GM04504 (cell line): ENCODE measurements at regions not wholly inside any gene's neighbourhood (a gene's known extent, or its start where the extent isn't known, plus 50 kb on each side); places are given as distances from the start of the nearest gene placed in this dataset.

Source experiments
- DNase-seq: peaks from one replicate; pipeline ENCODE4 v3.0.0-alpha.2; 2012; ENCODE audit warnings: low read depth

DNA sequence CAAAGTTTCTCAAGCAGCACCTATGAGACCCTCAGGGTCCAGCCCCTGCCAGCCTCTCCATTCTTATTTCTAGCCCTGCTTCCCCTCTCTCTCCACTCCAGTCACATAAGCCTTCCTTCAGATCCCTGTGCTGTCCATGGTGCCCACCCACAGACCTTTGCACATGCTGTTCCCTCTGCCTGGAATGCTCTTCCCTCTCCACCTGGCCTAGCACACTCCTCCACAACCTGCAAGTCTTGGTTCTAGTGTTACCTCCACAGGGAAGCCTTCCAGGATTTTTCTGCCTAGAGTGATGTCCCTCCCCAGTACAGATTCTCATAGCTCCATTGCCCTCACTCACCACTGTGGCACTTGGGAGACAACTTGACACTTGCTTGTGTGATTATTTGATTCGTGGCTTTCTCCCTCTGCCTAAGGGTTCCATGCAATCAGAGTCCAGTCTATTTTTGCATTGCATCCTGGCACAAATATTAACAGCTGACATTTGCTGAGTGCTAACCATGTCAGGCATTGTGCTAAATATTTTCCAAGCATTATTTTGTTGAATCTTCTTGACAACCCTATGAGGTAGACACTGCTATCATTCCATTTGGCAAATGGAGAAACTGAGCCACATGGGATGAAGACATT lies 127.3 kb downstream of the SYF2 start:
- no peak for DNase-seq

DNA sequence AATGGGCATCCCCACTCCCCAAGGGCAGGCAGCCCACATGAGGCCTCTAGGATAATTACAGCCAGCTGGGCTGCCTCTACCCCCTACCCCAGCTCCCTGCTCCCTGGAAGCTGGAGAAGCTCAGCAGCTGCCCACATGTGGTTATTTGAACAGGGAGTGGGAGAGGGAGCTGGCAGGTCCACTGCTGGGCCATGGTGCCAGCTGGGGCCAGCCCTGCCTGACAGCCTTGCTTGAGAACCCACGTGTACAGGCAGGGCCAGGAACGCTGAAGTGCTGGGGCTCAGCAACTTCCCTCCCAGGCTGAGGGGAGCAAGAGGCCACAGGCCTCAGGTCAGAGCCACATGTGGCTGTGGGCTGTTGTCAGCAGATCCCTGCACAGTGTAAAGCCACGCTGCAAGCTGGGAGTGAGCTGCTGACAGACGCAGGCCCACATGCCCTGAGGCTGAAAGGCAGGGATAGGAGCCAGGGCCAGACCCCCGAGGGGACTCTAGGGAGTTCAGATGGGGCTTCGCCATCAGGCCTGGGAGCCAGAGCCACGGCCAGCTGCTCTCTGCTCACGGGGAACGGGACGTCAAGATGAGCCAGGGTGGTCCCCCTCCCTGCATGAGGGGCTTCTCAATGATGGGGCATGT lies 129.0 kb downstream of the SYF2 start:
- no peak for DNase-seq

GRCh38 chr1:25100151-25100833 lies 132.0 kb downstream of the SYF2 start:
- no peak for DNase-seq

- no peak for DNase-seq
Observed at GRCh38 chr1:25099343-25099951, 132.9 kb downstream of the SYF2 start.

DNA sequence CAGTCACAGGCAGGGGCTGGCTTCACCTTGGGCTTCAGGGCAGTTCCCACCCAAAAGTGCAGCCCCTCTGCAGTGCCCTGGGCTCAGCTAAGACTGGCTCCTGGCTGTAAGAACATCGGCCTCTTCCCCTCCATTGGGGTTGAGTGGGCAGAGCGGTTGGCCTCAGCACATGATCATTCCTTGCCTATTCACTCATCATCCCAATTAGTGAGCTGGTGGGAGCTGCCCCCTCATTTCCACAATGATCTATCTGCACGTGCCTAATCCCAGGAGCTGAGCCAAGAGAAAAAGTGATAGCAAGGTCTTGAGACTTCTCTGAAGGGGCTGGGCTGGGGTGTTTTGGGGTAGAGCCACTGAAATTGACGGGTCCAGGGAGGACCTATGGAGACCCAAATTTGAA lies 133.6 kb downstream of the SYF2 start:
- DNase-seq = no peak

DNA sequence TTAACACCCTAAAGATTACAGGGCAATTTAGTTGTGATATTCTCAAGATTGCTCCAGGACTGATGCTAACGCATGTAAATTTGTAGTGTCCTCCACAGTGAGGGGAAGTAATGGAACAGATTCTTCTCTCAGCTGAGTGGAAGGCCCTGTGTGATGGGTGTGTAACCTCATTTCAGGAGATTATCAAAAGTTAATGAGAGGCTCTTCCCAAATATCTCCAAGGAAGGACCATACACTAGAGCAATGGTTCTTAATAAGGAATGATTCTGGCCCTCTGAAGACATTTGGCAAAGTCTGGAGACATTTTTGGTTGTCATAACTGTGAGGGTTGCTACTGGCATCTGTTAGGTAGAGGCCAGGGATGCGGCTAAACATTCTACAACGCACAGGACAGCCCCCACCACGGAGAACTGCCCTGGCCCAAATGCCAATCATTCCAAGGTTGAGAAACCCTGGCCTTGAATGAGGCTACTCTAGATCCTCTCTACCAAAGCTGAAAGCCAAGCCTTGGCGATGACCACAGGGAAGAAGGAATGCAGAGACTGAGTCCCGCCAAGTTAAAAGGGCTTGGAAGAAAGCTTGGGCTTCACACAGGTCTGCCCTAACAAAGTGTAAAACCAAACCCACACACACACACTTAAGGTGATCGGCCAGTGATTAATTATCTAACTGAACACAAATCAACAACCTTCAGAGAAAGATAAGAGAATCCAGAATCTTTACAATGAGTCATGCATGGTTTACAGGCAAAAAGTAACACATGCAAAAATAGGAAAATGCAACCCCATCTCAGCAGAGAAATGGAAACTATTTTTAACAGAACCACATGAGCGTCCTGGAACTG lies 135.8 kb downstream of the SYF2 start:
- DNase-seq = no peak

DNA sequence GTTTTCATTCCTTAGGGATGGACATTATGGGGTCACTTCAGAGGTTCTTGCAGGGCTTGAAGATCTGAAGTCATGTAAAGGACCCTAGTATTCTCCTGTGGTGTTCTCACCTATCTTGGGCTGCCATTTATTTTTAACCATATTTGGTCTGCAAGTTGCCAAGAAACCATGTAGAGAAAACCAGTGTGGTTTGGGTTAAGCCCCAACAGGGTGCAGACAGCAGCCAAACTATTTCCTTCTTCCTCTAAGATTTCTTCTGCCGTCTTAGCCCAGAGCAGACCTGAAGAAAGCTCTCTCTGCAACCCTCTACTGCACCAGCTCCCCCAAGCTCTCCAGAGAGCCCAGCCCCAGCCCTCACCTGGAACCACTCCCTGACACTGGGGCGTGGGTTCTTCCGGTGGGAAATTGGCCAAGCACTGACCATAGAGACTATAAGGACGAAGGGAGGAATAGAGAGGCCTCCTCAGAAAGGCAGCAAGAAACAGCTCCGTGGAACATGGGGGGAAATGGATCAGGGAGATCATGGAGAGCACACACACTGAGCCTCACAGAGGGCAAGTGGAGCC lies 136.6 kb downstream of the SYF2 start:
- DNase-seq = no peak

GRCh38 chr1:25094995-25095394 lies 137.3 kb downstream of the SYF2 start:
- DNase-seq = no peak

DNA sequence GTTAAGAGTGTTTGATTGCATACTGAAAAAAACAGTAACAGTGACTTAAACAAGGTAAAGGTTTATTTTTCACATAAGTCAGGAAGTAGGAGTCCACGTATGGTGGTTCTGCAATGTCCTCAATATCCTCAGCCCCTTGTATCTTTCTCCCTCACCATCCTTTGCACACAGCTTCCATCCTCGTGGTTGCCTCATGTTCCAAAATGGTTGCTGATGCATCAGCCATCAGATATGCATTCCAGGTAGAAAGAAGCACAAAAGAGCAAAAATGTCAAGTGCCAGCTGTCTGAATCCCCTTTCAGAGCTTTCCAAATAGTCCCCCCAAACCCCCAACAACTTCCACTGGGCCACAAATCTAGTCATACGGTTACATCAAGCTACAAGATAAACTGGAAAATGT lies 138.1 kb downstream of the SYF2 start:
- no peak for DNase-seq

DNA sequence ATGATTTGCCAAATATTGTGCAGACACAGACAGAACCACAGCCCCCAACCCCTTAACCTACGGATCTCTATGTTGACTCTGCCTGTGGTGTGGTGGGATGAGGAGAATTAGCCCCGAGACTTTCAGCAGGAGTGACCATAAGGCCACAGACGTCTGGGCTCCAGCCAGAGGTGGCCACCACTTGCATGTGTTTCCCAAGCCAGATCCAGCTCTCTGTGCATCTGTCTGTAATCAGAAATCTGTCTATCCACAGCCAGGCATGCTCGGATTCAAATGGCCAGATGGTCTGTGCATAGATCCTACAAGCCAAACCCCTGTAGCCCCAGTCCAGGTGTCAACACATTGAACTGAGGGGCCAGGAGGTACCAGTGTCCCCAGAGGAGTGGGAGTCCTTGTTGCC lies 140.6 kb downstream of the SYF2 start:
- DNase-seq = no peak

- no peak for DNase-seq
Observed at GRCh38 chr1:25090707-25091422, 141.4 kb downstream of the SYF2 start.

DNA sequence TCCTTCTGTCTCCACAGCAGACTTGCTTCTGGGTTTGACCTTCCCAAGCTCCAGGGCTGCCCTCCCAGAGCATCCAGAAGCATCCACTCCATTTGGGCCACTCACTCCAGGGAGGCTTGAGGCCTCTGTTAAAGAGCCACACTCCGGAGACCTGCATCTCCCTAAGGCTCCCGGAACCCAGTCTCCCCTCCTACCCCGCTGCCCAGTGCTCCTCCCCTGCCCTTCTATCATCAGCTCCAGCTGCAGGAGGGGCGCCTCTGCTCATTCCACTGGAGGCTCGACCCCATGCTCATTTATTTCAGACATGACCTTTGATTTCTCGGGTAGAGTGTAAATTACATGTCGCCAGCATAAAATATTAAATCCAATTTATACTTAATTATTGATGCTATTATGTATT lies 142.5 kb downstream of the SYF2 start:
- DNase-seq = no peak

GRCh38 chr1:25088946-25089345 lies 143.4 kb downstream of the SYF2 start:
- DNase-seq = no peak

GRCh38 chr1:25088180-25088701 lies 144.1 kb downstream of the SYF2 start:
- DNase-seq = no peak

GRCh38 chr1:25086518-25087079 lies 145.7 kb downstream of the SYF2 start:
- no peak for DNase-seq

DNA sequence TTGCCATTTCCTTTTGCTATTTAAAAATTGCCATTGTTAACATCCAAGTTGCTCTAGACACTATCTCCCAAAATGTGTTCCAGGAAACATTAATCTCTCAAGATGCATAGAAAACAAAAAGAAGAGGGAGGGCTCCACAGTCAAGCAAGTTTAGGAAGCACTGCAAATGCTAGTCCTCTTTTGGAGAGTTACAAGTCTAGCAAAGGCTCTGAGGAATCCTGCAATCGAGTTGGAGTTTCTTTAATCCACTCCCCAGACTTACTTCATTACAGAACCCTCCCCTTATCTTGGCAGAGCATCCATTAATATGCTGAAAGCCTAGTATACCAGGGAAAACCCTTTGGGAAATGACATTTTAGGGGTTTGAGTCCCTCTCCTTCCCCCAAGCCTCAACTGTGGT lies 147.9 kb downstream of the SYF2 start:
- no peak for DNase-seq

GRCh38 chr1:25083481-25084345 lies 148.6 kb downstream of the SYF2 start:
- DNase-seq = no peak

GRCh38 chr1:25082995-25083394 lies 149.3 kb downstream of the SYF2 start:
- DNase-seq = no peak

DNA sequence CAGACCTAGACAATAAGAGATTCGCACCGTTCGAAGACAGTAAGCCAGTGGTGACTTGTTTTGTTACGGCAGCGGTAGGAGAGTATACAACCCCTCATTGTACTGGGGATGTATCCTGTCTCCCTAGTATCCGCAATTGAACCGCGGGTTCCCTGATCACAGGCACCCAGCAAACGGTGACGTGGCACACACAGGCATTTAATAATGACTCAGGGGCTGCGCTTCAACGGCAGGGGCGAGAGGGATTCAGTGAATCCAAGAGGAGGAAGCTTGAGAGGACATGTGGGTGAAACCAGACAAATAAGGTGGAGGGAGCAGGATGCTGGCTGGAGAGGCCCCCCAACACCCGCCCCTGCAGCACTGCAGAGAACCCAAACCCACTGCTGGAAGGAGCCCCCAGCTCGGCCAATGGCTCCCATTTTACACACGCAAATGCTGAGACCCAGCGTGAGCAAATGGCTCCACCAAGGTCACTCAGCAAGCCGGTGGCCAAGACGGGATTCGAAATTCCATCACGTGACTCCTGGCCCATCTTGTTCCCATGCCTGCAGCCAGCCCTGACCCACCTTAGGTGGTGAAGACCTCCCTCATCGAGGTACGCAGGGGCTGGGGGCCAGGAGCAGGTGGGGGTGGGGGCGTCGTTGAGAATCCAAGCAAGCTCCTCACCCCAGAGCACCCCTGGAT lies 149.9 kb downstream of the SYF2 start:
- no peak for DNase-seq
